ENCODE measurements at regions not wholly inside any gene's neighbourhood (a gene's known extent, or its start where the extent isn't known, plus 50 kb on each side); places are given as distances from the start of the nearest gene placed in this dataset.

GRCh38 chr7:86202833-86203232 is 440.9 kb upstream of the GRM3 start:
- TF ChIP-seq CTCF (IDR thresholded peaks at IDR 0.05; ENCODE audit: unreplicated experiment) = no peak
- H3K27me3 Mint-ChIP-seq = no peaks in the 10 kb centered on the region
- no peaks in the 10 kb centered on the region for H3K4me1 Mint-ChIP-seq (ENCODE audit: low read depth)
- H3K27ac Mint-ChIP-seq = no peak overlapping the region
- no peak overlapping the region for H3K4me3 Mint-ChIP-seq (ENCODE audit: low read depth)
- H3K9me3 Mint-ChIP-seq (ENCODE audit: low read depth) = peaks cover 3% of the 10 kb centered on the region
- DNase-seq (ENCODE audit: low spot score, unreplicated experiment) = no peak
- H3K36me3 Mint-ChIP-seq (ENCODE audit: insufficient read depth) = peaks cover 1% of the 10 kb centered on the region

- no peaks in the 10 kb centered on the region for H3K4me1 Mint-ChIP-seq (ENCODE audit: low read depth)
- no peaks in the 10 kb centered on the region for H3K27me3 Mint-ChIP-seq
- no peak overlapping the region for H3K27ac Mint-ChIP-seq
- no peak overlapping the region for H3K4me3 Mint-ChIP-seq (ENCODE audit: low read depth)
- no peak for DNase-seq (ENCODE audit: low spot score, unreplicated experiment)
- no peak for TF ChIP-seq CTCF (IDR thresholded peaks at IDR 0.05; ENCODE audit: unreplicated experiment)
- peaks cover 3% of the 10 kb centered on the region for H3K9me3 Mint-ChIP-seq (ENCODE audit: low read depth)
- H3K36me3 Mint-ChIP-seq (ENCODE audit: insufficient read depth) = peaks cover 1% of the 10 kb centered on the region
These were observed 441.9 kb upstream of the GRM3 start for GRCh38 chr7:86201767-86202166.

GRCh38 chr7:86199881-86200614 is 443.7 kb upstream of the GRM3 start:
- H3K4me3 Mint-ChIP-seq (ENCODE audit: low read depth) = no peak overlapping the region
- H3K27ac Mint-ChIP-seq = no peak overlapping the region
- H3K9me3 Mint-ChIP-seq (ENCODE audit: low read depth) = peaks cover 3% of the 10 kb centered on the region
- peaks cover 1% of the 10 kb centered on the region for H3K36me3 Mint-ChIP-seq (ENCODE audit: insufficient read depth)
- no peak for TF ChIP-seq CTCF (IDR thresholded peaks at IDR 0.05; ENCODE audit: unreplicated experiment)
- H3K27me3 Mint-ChIP-seq = no peaks in the 10 kb centered on the region
- no peaks in the 10 kb centered on the region for H3K4me1 Mint-ChIP-seq (ENCODE audit: low read depth)
- no peak for DNase-seq (ENCODE audit: low spot score, unreplicated experiment)

- H3K36me3 Mint-ChIP-seq (ENCODE audit: insufficient read depth) = no peaks in the 10 kb centered on the region
- H3K4me3 Mint-ChIP-seq (ENCODE audit: low read depth) = no peak overlapping the region
- no peak overlapping the region for H3K27ac Mint-ChIP-seq
- no peaks in the 10 kb centered on the region for H3K9me3 Mint-ChIP-seq (ENCODE audit: low read depth)
- H3K27me3 Mint-ChIP-seq = no peaks in the 10 kb centered on the region
- no peaks in the 10 kb centered on the region for H3K4me1 Mint-ChIP-seq (ENCODE audit: low read depth)
- no peak for DNase-seq (ENCODE audit: low spot score, unreplicated experiment)
- no peak for TF ChIP-seq CTCF (IDR thresholded peaks at IDR 0.05; ENCODE audit: unreplicated experiment)
These were observed 453.4 kb upstream of the GRM3 start for GRCh38 chr7:86190351-86190750.

GRCh38 chr7:86181474-86181873 is 462.2 kb upstream of the GRM3 start:
- no peak for TF ChIP-seq CTCF (IDR thresholded peaks at IDR 0.05; ENCODE audit: unreplicated experiment)
- Mint-ChIP-seq H3K27me3 (no peaks in the 10 kb centered on the region), H3K36me3 (ENCODE audit: insufficient read depth) (no peaks in the 10 kb centered on the region), H3K4me3 (ENCODE audit: low read depth) (no peak overlapping the region), H3K4me1 (ENCODE audit: low read depth) (no peaks in the 10 kb centered on the region), H3K27ac (no peak overlapping the region), H3K9me3 (ENCODE audit: low read depth) (peaks cover 6% of the 10 kb centered on the region)
- no peak for DNase-seq (ENCODE audit: low spot score, unreplicated experiment)
